C1 segment of cervical spinal cord (tissue), 14 donors: ENCODE measurements at regions not wholly inside any gene's neighbourhood (a gene's known extent, or its start where the extent isn't known, plus 50 kb on each side); places are given as distances from the start of the nearest gene placed in this dataset.

Experiments
- DNase-seq, 14 donors: peaks; one replicate each; lab custom pipeline; 2025; lab: John Stamatoyannopoulos, UW

DNA sequence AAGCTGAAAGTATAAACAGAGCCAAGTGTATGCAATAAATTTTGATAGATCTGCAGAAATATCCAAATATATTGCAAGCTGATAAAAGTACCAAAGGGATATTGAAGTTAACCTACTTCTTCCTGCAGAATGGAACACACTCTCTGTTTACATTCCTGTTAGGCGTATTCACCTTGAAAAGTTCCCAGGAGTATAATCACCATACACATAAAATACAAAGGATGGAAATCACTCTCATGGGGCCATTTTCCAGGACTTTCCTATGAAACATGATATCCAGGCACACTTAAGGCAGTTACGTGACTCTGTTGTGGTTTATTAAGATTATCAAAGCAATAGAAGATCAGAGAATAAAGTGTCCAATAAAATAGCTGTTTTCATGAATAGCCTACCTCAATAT is 1142.3 kb downstream of the NLGN4X start:
- DNase-seq = no peak

DNA sequence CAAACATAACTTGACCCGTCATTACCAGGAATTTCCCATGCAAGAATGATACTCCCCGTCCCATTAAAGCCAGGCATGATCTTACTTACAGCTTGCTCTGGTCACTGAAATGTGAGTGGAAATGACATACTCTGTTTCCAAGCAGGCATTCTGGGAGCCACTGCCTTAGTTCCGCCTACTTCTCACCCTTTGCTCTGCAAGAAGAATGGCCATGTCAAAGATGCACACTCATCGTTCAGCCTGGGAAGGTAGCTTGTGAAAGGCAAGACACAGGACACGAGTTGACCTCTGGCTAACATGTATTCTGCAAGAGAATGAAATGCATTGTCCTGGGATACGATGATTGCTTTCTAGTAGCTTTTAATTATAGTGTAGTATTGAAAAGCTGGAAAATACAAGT is 1144.4 kb downstream of the NLGN4X start:
- no peak for DNase-seq

GRCh38 chrX:5082705-5083104 is 1146.0 kb downstream of the NLGN4X start:
- no peak for DNase-seq

DNA sequence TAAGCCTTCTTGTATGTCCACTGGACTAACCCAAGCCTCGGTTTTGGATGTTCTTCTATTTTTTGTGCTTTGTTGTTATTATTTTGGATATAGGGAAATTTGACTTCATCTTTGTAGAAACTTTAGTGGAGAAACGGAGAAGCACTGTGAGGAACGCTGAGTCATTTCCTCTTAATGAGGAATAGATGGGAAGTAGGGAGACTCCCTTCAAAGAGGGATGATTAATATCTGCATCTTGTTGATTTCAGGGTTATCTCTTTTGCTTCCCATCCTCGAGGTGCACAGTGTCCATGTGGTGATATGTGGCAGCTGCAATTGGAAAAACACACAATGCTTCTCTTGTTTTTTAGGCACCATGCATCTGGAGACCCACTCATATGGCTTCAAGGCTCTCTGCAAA is 1147.9 kb downstream of the NLGN4X start:
- no peak for DNase-seq

DNA sequence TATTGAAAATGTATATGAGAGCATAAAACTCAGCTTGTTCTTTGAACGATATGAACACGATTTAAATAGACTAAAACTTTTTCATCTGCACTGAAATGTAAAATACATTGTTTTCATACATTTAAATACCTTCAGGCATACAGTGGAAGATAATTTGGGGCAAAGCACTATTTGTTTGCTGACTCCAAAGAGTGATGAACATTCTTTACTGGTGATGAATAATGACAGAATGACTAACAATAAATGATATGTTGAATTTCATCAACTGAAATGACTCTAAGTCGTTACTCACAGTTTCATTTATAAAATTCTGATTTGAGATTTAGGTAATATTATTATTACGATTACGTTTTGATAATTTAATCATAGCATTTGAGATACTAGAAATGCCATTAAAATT is 1160.1 kb downstream of the NLGN4X start:
- DNase-seq = no peak

DNA sequence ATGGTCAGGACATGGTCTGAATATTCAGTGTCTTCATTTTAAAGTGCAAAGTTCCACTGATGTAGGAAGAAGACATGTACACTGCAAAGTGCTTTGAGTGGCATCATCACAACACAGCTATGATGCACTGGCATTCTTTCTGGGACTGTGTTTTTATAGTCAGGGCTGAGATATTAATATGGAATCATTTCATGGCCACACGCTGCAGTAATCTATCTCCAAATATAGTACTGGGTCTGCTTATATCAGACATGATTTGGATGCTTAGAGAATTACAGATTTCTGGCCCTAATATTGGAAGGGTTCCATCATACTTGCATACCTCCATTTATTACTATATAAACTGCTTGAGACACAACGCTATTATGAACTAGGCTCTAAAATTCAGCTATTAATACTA is 1170.9 kb downstream of the NLGN4X start:
- no peak for DNase-seq

GRCh38 chrX:5054852-5055251 is 1173.8 kb downstream of the NLGN4X start:
- DNase-seq = no peak

GRCh38 chrX:5051831-5052491 is 1176.7 kb downstream of the NLGN4X start:
- DNase-seq = peak in 9 of 14 donors; percentile 0 to 29 (median 6)

GRCh38 chrX:5042563-5042962 is 1186.1 kb downstream of the NLGN4X start:
- DNase-seq = no peak

GRCh38 chrX:5031792-5032191 is 1196.9 kb downstream of the NLGN4X start:
- no peak for DNase-seq

DNA sequence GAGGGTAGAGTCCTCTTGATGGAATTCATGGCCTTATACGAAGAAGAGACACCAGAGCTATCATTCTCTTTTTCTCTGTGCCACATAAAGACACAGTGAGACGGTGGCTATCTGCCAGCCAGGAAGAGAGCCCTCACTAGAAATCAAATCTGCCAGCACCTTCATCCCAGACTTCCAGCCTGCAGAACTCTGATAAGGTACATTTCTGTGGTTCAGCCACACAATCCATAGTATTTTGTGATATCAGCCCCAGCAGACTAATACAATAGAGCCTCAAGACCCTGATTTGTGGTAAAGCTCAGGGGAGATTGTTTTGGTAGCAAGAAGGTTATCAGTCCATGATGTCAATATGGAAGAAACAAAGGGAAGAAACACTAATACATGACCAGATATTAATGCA is 1213.2 kb downstream of the NLGN4X start:
- no peak for DNase-seq

GRCh38 chrX:4994855-4995254 is 1233.8 kb downstream of the NLGN4X start:
- DNase-seq = no peak

DNA sequence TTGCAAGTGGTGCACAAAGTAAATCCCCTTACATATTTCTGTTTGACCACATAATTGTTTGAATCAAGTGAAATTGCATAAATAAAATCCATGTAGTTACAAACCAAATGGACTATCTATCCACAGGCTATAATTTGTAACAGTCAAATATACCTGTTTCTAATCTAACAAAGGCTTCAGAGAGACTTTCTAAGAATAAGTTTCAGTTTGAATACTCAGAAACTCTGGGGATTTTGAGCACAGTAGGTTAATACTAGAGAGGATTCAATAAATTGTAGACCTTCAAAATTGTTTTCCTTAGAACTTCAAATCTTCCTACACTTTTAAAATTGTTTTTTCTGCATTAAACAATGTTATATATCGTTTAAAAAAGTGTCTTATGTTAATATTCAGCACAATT is 1250.1 kb downstream of the NLGN4X start:
- DNase-seq = no peak

DNA sequence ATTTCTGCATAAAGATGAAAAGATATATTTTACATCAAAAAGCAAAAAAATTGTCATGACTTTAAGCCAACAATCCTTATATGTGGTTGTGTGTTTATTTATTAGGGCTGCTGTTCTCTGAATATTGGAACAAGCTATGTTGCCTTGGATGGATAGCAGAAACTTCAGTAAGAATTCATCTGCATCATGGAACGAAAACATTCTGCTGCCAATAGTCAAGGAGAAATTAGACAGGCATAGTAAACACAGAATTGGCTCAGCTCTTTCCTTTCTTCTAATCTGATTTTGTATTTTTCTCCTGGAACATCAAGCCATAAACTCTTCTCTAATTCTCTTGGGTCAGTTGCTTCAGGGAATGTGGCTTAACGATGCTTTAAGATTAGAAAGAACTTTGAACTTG is 1257.0 kb downstream of the NLGN4X start:
- DNase-seq = no peak

GRCh38 chrX:4964112-4964511 is 1250.7 kb upstream of the PRKX start:
- no peak for DNase-seq

DNA sequence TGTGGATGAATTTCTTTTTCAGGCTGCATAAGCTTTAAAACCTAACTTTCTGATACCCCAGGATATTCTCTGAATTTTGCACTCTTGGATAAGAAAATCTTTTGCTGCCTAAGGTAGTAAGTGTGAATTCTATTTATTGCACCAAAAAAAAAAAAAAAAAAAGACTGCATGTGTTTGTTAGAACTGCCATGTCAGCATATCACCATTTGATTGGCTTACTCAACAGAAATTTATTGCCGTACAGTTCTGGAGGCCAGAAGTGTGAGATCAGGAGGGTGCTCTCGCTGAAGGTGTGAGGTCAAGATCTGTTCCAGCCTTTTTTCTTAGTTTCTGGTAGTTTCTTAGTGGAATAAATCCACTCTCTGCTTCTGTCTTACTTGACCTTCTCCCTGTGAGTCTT is 1250.0 kb upstream of the PRKX start:
- DNase-seq = no peak

DNA sequence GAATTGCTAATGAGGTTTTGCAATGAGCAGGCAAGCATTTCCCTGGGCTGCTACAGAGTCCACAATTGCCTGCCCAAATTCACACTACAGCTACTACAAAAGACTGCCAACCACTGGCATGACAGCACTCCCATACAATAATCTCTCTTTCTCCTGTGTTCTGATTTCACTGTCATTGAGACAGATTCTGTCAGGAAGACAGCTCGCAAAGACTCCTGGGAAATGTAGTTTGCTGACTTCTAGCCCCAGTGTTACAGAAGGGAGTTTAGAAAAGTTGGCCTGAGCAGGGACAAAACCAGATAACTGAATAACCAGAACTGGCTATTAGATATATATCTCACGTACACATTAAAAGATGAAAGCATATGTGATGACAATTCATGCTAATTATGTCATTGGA is 1231.3 kb upstream of the PRKX start:
- DNase-seq = no peak

- no peak for DNase-seq
Measured at GRCh38 chrX:4936315-4936714, 1222.9 kb upstream of the PRKX start.

DNA sequence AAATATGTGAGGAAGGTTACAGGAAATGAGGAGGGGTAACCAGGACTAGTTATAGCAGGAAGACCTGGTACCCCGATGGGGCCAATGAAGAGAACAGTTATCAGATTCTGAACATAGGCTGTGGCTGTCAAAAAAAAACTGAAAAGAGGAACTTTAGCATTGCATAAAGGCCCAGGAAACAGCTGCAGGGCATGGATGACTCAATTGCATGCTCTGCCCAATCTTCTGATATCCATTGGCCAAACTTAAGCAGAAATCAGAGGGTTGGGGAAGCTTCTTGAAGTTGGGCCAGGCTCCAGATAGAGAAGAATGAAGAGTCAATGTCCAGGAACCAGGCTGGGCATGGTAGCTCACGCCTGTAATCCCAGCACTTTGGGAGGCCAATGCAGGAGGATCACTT is 1222.4 kb upstream of the PRKX start:
- DNase-seq = peak in 5 of 14 donors; percentile 5 to 26 (median 14)

- DNase-seq = no peak
Measured at GRCh38 chrX:4935401-4935800, 1222.0 kb upstream of the PRKX start.

DNA sequence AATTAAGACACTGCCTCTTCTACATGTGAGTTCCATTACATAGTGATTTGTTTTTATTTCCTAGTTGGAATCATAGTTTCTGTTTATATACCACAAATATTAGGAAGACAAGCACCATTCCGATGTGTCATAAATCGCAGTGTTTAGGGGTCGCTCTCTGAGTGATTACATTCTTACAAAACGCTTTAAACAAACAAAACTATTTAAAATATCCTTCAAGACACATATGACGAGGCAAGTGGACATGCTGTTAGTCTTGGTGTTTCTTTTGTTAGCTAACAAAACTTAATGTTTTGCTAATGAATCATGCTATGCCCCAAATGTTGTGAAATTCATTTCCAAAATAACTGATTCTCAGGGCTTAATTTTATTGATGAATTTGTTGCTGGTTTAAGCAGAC is 1219.3 kb upstream of the PRKX start:
- DNase-seq = no peak

DNA sequence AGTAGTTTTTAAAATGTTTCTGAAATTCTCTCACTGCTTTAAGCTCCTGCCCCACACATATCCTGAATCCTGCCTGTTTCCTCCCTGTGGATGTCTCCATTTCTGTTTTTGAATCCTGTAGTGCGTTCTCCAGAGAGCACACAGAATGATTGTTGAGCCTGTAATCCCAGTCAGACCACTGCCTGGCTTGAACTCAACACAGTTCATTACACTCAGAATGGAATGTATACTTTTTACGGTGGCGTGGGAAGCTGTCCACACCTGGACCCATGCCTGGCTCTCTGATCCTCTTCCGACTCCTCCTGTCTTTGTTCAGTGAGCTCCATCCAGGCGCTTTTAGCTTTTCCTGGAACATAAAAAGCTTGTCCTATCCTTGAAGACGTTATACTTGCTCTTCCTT is 1217.0 kb upstream of the PRKX start:
- DNase-seq = no peak

GRCh38 chrX:4925911-4926310 is 1212.5 kb upstream of the PRKX start:
- no peak for DNase-seq

DNA sequence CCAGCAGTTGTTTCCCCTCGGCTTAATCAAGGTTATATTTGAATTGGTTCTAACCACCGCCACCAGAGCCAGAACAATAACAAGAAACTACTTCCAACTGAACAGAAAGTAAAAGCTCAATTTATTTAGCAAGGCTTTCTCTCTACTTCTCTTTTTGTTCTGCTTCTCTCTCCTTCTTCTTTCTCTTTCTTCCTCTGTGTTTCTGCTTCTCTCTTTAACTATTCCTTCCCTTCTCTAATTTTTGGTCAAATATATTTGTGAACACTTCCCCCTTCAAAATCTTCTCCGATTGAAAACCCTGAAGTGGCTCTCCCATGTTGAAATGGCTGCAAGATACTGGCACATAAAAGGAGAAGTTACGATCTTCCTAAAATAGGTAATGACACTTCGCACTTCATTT is 1195.9 kb upstream of the PRKX start:
- DNase-seq = no peak
